ENCODE measurements at regions not wholly inside any gene's neighbourhood (a gene's known extent, or its start where the extent isn't known, plus 50 kb on each side); places are given as distances from the start of the nearest gene placed in this dataset.

DNA sequence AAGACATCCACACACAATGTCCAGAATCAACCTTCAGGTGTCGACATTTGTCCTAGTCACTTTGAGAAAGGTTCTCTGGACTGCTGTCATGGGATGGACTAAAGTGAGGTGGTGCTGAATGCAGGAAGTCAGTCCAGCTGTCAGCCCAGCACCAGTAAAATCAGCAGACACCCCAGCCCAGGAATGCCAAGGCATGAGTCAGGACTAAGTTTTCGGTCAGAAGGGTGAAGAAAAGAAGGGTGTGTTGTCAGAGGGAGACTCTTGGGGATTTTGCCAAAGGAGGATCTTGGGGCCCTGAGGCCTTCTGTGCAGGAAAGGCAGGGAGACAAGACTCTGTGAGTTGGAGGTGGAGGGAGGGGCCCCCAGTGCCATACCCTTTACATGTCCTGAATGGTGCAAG lies 69.0 kb upstream of the XPA start:
- TF ChIP-seq, protein P1, sequence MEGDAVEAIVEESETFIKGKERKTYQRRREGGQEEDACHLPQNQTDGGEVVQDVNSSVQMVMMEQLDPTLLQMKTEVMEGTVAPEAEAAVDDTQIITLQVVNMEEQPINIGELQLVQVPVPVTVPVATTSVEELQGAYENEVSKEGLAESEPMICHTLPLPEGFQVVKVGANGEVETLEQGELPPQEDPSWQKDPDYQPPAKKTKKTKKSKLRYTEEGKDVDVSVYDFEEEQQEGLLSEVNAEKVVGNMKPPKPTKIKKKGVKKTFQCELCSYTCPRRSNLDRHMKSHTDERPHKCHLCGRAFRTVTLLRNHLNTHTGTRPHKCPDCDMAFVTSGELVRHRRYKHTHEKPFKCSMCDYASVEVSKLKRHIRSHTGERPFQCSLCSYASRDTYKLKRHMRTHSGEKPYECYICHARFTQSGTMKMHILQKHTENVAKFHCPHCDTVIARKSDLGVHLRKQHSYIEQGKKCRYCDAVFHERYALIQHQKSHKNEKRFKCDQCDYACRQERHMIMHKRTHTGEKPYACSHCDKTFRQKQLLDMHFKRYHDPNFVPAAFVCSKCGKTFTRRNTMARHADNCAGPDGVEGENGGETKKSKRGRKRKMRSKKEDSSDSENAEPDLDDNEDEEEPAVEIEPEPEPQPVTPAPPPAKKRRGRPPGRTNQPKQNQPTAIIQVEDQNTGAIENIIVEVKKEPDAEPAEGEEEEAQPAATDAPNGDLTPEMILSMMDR (IDR thresholded peaks at IDR 0.05): no peak
- TF ChIP-seq EP300 (IDR thresholded peaks at IDR 0.05) (no peak), POLR2AphosphoS5 (IDR thresholded peaks at IDR 0.05) (no peak), POLR2A (IDR thresholded peaks at IDR 0.05) (no peak)

Measured in gastroesophageal sphincter (tissue), 3 donors.